GM23338 (cell line): ENCODE measurements at regions not wholly inside any gene's neighbourhood (a gene's known extent, or its start where the extent isn't known, plus 50 kb on each side); places are given as distances from the start of the nearest gene placed in this dataset.
A peak's percentile ranks its signal among the peaks of the same experiment; 100 is the strongest.

Experiments
- ATAC-seq: fragments of 200-7000 bp; cut with Tn5 transposase; 3 replicates; pipeline ENCODE4 v1.9.1; 2020
- DNase-seq: peaks from one replicate; pipeline ENCODE4 v3.0.0-alpha.2; 2015; ENCODE audit warnings: low spot score
- H2AFZ ChIP-seq: fragments of 200-600 bp; sonication (generic); 2 replicates; pipeline ENCODE4 v1.8.0; 2016; ENCODE audit warnings: antibody characterized with exemption, mild to moderate bottlenecking, moderate library complexity
- H3F3A ChIP-seq: fragments of 200-600 bp; sonication (generic); replicated peaks from 2 replicates; pipeline ENCODE4 v1.8.0; 2017; ENCODE audit warnings: antibody characterized with exemption, mixed run types, low read depth
- H3K27ac ChIP-seq: fragments of 200-600 bp; sonication (generic); 2 replicates; pipeline ENCODE4 v1.6.1; 2016; ENCODE audit warnings: low read depth
- H3K27me3 ChIP-seq: fragments of 200-600 bp; sonication (generic); 2 replicates; pipeline ENCODE4 v1.8.0; 2016; ENCODE audit warnings: mild to moderate bottlenecking, mixed run types, moderate library complexity; ENCODE audit not compliant: insufficient read depth
- H3K36me3 ChIP-seq: fragments of 200-600 bp; sonication (generic); 2 replicates; pipeline ENCODE4 v1.8.0; 2016; ENCODE audit warnings: mild to moderate bottlenecking; ENCODE audit not compliant: insufficient read depth
- H3K4me1 ChIP-seq: fragments of 200-600 bp; sonication (generic); 2 replicates; pipeline ENCODE4 v1.8.0; 2016; ENCODE audit warnings: mild to moderate bottlenecking, moderate library complexity; ENCODE audit not compliant: insufficient read depth
- H3K4me2 ChIP-seq: fragments of 200-600 bp; sonication (generic); 2 replicates; pipeline ENCODE4 v1.7.1; 2017; ENCODE audit warnings: mixed run types
- H3K4me3 ChIP-seq: fragments of 200-600 bp; sonication (generic); 2 replicates; pipeline ENCODE4 v1.6.1; 2016; ENCODE audit warnings: mixed run types
- H3K79me2 ChIP-seq: fragments of 200-600 bp; sonication (generic); replicated peaks from 2 replicates; pipeline ENCODE4 v1.8.0; 2017; ENCODE audit warnings: mild to moderate bottlenecking; ENCODE audit not compliant: insufficient read depth
- H3K9me2 ChIP-seq: fragments of 200-600 bp; sonication (generic); 2 replicates; pipeline ENCODE4 v1.8.0; 2017; ENCODE audit not compliant: insufficient read depth
- H4K20me1 ChIP-seq: fragments of 200-600 bp; sonication (generic); replicated peaks from 2 replicates; pipeline ENCODE4 v1.8.0; 2017; ENCODE audit warnings: mild to moderate bottlenecking; ENCODE audit not compliant: insufficient read depth
- H3K27ac Mint-ChIP-seq: 2 replicates; pipeline ENCODE4 v1.8.0; 2020; ENCODE audit warnings: inconsistent platforms, mild to moderate bottlenecking, moderate library complexity, mixed read lengths
- H3K27me3 Mint-ChIP-seq: 3 replicates; pipeline ENCODE4 v1.8.0; 2022; ENCODE audit warnings: low read depth, mild to moderate bottlenecking, moderate library complexity, mixed read lengths, inconsistent platforms; ENCODE audit not compliant: insufficient read depth, poor library complexity
- H3K36me3 Mint-ChIP-seq: 3 replicates; pipeline ENCODE4 v1.8.0; 2021; ENCODE audit warnings: low read depth, mild to moderate bottlenecking, inconsistent platforms, moderate library complexity, mixed read lengths
- H3K4me1 Mint-ChIP-seq: 3 replicates; pipeline ENCODE4 v1.8.0; 2020; ENCODE audit warnings: mild to moderate bottlenecking, inconsistent platforms, mixed read lengths
- H3K4me3 Mint-ChIP-seq: 3 replicates; pipeline ENCODE4 v1.8.0; 2021; ENCODE audit warnings: moderate library complexity, mild to moderate bottlenecking, inconsistent platforms, mixed read lengths
- H3K9me3 Mint-ChIP-seq: 3 replicates; pipeline ENCODE4 v1.8.0; 2020; ENCODE audit warnings: moderate library complexity, mild to moderate bottlenecking, inconsistent platforms, mixed read lengths
- CTCF ChIP-seq, 2 experiments: fragments of 200-600 bp in 1 of 2; sonication (generic) in 1 of 2; conservative IDR thresholded peaks; 2 replicates each; pipeline versions ENCODE4 v1.5.1 to v1.6.1; 2016 to 2017; ENCODE audit warnings: antibody characterized with exemption in 2 of 2, low read depth in 2 of 2, mild to moderate bottlenecking in 2 of 2, moderate library complexity in 1 of 2
- ETS1 ChIP-seq: IDR thresholded peaks from 2 replicates; pipeline ENCODE4 v1.6.1; 2016; ENCODE audit warnings: antibody characterized with exemption
- EZH2 ChIP-seq: fragments of 200-600 bp; sonication (generic); IDR thresholded peaks from one replicate; pipeline ENCODE4 v1.8.0; 2017; ENCODE audit warnings: antibody characterized with exemption, mild to moderate bottlenecking, low read depth; ENCODE audit not compliant: unreplicated experiment
- EZH2phosphoT487 ChIP-seq: fragments of 200-600 bp; sonication (generic); IDR thresholded peaks from one replicate; pipeline ENCODE4 v1.8.1; 2018; ENCODE audit warnings: antibody characterized with exemption; ENCODE audit not compliant: unreplicated experiment
- JUNB ChIP-seq: IDR thresholded peaks from one replicate; pipeline ENCODE4 v1.6.1; 2016; ENCODE audit warnings: antibody characterized with exemption; ENCODE audit not compliant: unreplicated experiment
- REST ChIP-seq: IDR thresholded peaks from one replicate; pipeline ENCODE4 v1.6.1; 2018; ENCODE audit warnings: antibody characterized with exemption; ENCODE audit not compliant: unreplicated experiment
- STAT1 ChIP-seq: IDR thresholded peaks from one replicate; pipeline ENCODE4 v1.6.1; 2016; ENCODE audit warnings: antibody characterized with exemption; ENCODE audit not compliant: unreplicated experiment

- TF ChIP-seq REST (no peak), ETS1 (no peak), CTCF (conservative IDR thresholded peaks at IDR 0.05; ENCODE audit: low read depth in 2 of 2) (no peak), STAT1 (no peak), EZH2 (no peak), EZH2phosphoT487 (no peak)
- Histone ChIP-seq H3K36me3 (no peaks in the 10 kb centered on the region), H2AFZ (no peak overlapping the region), H3K4me2 (no peak overlapping the region), H3K4me3 (no peak overlapping the region), H3F3A (no peaks in the 10 kb centered on the region), H3K27me3 (no peaks in the 10 kb centered on the region), H3K27ac (no peak overlapping the region), H3K9me2 (no peaks in the 10 kb centered on the region), H3K79me2 (no peaks in the 10 kb centered on the region), H3K4me1 (peaks cover 6% of the 10 kb centered on the region), H4K20me1 (no peaks in the 10 kb centered on the region)
- Mint-ChIP-seq H3K4me3 (no peak overlapping the region), H3K27me3 (peaks cover 6% of the 10 kb centered on the region), H3K36me3 (peaks cover 4% of the 10 kb centered on the region; the same call in 1 of the 3 replicates), H3K9me3 (peaks cover 74% of the 10 kb centered on the region), H3K27ac (no peak overlapping the region), H3K4me1 (peaks cover 4% of the 10 kb centered on the region; the same call in 2 of the 3 replicates)
- DNase-seq (no peak), ATAC-seq (no peak)
These were observed 571.1 kb upstream of the SOX11 start for GRCh38 chr2:5121121-5121520.

GRCh38 chr2:5121642-5122041, 570.5 kb upstream of the SOX11 start:
- Mint-ChIP-seq H3K4me3 (no peak overlapping the region), H3K27ac (no peak overlapping the region), H3K9me3 (peaks cover 73% of the 10 kb centered on the region), H3K36me3 (peaks cover 3% of the 10 kb centered on the region; the same call in 1 of the 3 replicates), H3K27me3 (peaks cover 2% of the 10 kb centered on the region), H3K4me1 (peaks cover 4% of the 10 kb centered on the region; the same call in 2 of the 3 replicates)
- Histone ChIP-seq H3K27ac (no peak overlapping the region), H3K4me1 (peaks cover 6% of the 10 kb centered on the region), H4K20me1 (no peaks in the 10 kb centered on the region), H3K36me3 (no peaks in the 10 kb centered on the region), H3K4me3 (no peak overlapping the region), H3K9me2 (no peaks in the 10 kb centered on the region), H3K79me2 (no peaks in the 10 kb centered on the region), H3K4me2 (no peak overlapping the region), H3K27me3 (no peaks in the 10 kb centered on the region), H2AFZ (no peak overlapping the region), H3F3A (no peaks in the 10 kb centered on the region)
- TF ChIP-seq JUNB (no peak), CTCF (conservative IDR thresholded peaks at IDR 0.05; ENCODE audit: low read depth in 2 of 2) (peak in 1 of 2 experiments; percentile 21; a peak in 1 of 4 replicates)
- DNase-seq (peak; percentile 23), ATAC-seq (peak; percentile 80)
